ENCODE measurements at regions not wholly inside any gene's neighbourhood (a gene's known extent, or its start where the extent isn't known, plus 50 kb on each side); places are given as distances from the start of the nearest gene placed in this dataset.

GRCh38 chr22:49267996-49268395 is 559.7 kb downstream of the BRD1 start:
- no peak for DNase-seq (ENCODE audit: low read depth)
- TF ChIP-seq MYC (IDR thresholded peaks at IDR 0.05; ENCODE audit: low read depth, low read length) = no peak
- TF ChIP-seq, protein P1, sequence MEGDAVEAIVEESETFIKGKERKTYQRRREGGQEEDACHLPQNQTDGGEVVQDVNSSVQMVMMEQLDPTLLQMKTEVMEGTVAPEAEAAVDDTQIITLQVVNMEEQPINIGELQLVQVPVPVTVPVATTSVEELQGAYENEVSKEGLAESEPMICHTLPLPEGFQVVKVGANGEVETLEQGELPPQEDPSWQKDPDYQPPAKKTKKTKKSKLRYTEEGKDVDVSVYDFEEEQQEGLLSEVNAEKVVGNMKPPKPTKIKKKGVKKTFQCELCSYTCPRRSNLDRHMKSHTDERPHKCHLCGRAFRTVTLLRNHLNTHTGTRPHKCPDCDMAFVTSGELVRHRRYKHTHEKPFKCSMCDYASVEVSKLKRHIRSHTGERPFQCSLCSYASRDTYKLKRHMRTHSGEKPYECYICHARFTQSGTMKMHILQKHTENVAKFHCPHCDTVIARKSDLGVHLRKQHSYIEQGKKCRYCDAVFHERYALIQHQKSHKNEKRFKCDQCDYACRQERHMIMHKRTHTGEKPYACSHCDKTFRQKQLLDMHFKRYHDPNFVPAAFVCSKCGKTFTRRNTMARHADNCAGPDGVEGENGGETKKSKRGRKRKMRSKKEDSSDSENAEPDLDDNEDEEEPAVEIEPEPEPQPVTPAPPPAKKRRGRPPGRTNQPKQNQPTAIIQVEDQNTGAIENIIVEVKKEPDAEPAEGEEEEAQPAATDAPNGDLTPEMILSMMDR (IDR thresholded peaks at IDR 0.05; ENCODE audit: low read depth, low read length) = no peak
- no peak for TF ChIP-seq POLR2A (IDR thresholded peaks at IDR 0.05; ENCODE audit: extremely low read depth, insufficient read length)
- TF ChIP-seq MAX (IDR thresholded peaks at IDR 0.05; ENCODE audit: low read depth, low read length) = no peak
- H3K4me3 ChIP-seq (ENCODE audit: low read depth, low read length) = no peak overlapping the region

GRCh38 chr22:49266561-49267519 is 560.8 kb downstream of the BRD1 start:
- DNase-seq (ENCODE audit: low read depth) = no peak
- TF ChIP-seq, protein P1 (IDR thresholded peaks at IDR 0.05; ENCODE audit: low read depth, low read length) = no peak
- TF ChIP-seq POLR2A (IDR thresholded peaks at IDR 0.05; ENCODE audit: extremely low read depth, insufficient read length) = no peak
- TF ChIP-seq MYC (IDR thresholded peaks at IDR 0.05; ENCODE audit: low read depth, low read length) = no peak
- no peak for TF ChIP-seq MAX (IDR thresholded peaks at IDR 0.05; ENCODE audit: low read depth, low read length)
- H3K4me3 ChIP-seq (ENCODE audit: low read depth, low read length) = no peak overlapping the region

- no peak overlapping the region for H3K4me3 ChIP-seq (ENCODE audit: low read depth, low read length)
Measured at GRCh38 chr22:49264696-49265095, 563.0 kb downstream of the BRD1 start.

DNA sequence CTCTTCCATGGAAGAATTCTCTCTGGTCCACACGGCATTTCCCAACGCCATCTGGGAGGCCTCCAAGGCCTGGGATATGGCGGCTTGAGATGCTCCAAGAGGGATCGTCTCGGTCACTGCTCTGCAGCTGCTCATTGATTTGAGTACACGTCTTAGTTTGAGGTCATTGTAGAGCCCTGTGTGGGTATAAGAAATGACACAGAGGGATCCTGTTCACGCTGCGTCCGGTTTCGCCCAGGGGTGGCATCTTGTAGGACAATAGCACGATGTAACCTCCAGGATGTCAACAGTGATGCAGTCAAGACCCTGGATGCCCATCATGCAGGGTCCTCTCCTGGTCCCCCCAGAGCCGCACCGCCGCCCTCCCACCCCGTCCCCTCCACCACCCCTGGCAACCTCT is 564.6 kb downstream of the BRD1 start:
- TF ChIP-seq POLR2A (IDR thresholded peaks at IDR 0.05; ENCODE audit: extremely low read depth, insufficient read length) (no peak), MYC (IDR thresholded peaks at IDR 0.05; ENCODE audit: low read depth, low read length) (no peak), MAX (IDR thresholded peaks at IDR 0.05; ENCODE audit: low read depth, low read length) (no peak)
- TF ChIP-seq, protein P1 (IDR thresholded peaks at IDR 0.05; ENCODE audit: low read depth, low read length) = no peak
- no peak overlapping the region for H3K4me3 ChIP-seq (ENCODE audit: low read depth, low read length)
- no peak for DNase-seq (ENCODE audit: low read depth)

More at GRCh38 chr22:49264696-49265095, 563.0 kb downstream of the BRD1 start:
- TF ChIP-seq MAX (IDR thresholded peaks at IDR 0.05; ENCODE audit: low read depth, low read length) (no peak), POLR2A (IDR thresholded peaks at IDR 0.05; ENCODE audit: extremely low read depth, insufficient read length) (no peak), MYC (IDR thresholded peaks at IDR 0.05; ENCODE audit: low read depth, low read length) (no peak)
- TF ChIP-seq, protein P1 (IDR thresholded peaks at IDR 0.05; ENCODE audit: low read depth, low read length) = no peak
- no peak for DNase-seq (ENCODE audit: low read depth)

DNA sequence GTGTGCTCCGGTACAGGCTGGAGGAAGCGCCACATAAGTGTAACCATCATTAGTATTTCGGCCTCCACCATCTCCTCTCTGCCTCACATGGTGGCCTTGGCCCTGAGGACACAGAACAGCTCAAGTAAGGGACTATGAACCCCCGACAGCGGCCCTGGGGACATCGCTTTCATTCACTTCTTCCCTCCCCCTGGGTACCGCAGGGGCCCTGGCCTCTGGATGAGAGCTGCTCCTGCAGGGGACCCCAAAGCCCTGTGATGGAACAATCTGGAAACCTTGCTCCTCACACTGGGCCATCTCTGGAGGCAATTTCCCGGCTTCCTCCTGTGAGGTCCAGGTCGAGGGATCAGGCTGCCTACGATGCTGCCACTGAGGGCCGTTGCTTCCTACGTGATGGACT is 565.5 kb downstream of the BRD1 start:
- TF ChIP-seq, protein P1 (IDR thresholded peaks at IDR 0.05; ENCODE audit: low read depth, low read length) = no peak
- no peak for TF ChIP-seq POLR2A (IDR thresholded peaks at IDR 0.05; ENCODE audit: extremely low read depth, insufficient read length)
- TF ChIP-seq MYC (IDR thresholded peaks at IDR 0.05; ENCODE audit: low read depth, low read length) = no peak
- TF ChIP-seq MAX (IDR thresholded peaks at IDR 0.05; ENCODE audit: low read depth, low read length) = no peak
- no peak overlapping the region for H3K4me3 ChIP-seq (ENCODE audit: low read depth, low read length)
- DNase-seq (ENCODE audit: low read depth) = no peak

Data from NB4 (cell line).